GM21723 (cell line): ENCODE measurements at regions not wholly inside any gene's neighbourhood (a gene's known extent, or its start where the extent isn't known, plus 50 kb on each side); places are given as distances from the start of the nearest gene placed in this dataset.
"Not testable (repeated sequence)": the region's sequence is repeated elsewhere in the genome, so short reads cannot be mapped to it uniquely, and the experiment has no call there.

Experiments used
- ATAC-seq: cut with Tn5 transposase; IDR thresholded peaks from one replicate; pipeline ENCODE4 v1.9.1; 2021; ENCODE audit warnings: mild to moderate bottlenecking, moderate library complexity; ENCODE audit not compliant: unreplicated experiment

DNA sequence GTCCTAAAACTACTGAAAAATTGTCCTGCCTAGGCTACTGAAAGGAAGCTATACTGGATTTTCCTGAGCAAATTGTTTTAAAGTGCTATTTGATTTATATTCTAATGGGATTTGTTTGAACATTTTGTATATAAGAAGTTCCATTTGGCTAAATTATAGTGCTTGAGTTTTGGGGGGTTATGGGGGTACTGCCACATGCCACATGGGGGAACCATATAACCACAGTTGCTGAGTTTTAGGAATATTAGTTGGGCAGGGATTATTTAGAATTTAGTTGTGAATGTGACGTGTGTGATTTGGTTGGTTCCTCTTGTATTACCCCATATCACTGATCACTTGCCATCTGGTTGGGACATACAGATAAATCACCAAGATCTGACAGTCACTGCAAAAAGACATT is 224.5 kb upstream of the TAPT1 start:
- ATAC-seq, result no peak

DNA sequence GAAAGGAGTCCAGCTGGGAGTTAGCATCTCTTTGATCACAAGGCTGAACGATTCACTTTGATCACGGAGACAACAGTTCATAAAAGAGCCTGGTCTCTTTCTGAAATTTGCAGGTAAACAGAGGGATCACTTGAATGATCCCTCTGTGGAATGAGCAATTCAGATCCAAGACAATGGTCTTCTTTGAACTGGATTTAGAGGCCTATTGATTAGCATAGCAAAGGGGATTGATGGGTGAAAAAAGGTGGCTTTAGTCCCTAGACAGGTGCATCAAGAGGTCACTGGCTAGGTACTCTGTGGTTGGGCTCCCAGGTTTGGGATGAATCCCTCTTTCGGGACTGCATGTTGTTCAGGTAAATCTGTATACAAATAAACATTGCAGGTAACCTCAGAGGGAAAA is 223.8 kb upstream of the TAPT1 start:
- no peak for ATAC-seq

GRCh38 chr4:16449406-16449805 is 223.1 kb upstream of the TAPT1 start:
- ATAC-seq, result no peak

- ATAC-seq, result no peak
Observed at GRCh38 chr4:16448241-16448840, 222.1 kb upstream of the TAPT1 start.

DNA sequence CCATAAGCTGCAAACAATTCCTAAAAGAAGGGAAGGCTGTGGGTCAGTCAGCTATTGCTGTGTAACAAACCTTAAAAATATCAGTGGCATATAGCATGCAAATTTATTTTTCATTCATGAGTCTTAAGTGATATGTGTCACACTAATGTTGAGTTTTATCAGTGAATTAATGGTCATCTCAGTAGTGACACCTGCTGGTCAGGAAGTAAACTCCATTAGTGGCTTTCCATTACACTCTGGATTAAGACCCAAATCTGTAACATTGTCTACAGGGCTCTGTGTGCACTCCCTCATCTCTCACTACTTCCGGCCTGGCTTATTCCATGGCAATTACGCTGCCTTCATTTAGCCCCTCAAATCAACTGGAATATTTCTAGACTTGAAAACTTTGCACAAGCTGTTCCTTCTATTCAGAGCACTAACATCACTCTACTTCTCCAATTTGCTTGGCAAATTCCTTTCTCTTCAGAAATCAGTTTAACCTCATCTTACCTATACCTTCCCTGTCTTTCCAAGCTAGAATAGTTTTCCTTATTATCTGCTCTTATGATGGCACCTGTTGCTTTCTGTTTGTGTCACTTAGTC is 217.3 kb upstream of the TAPT1 start:
- ATAC-seq, result peak; percentile 73

- no peak for ATAC-seq
Observed at GRCh38 chr4:16442296-16442695, 216.0 kb upstream of the TAPT1 start.

GRCh38 chr4:16439768-16440167 is 213.5 kb upstream of the TAPT1 start:
- ATAC-seq, result no peak

DNA sequence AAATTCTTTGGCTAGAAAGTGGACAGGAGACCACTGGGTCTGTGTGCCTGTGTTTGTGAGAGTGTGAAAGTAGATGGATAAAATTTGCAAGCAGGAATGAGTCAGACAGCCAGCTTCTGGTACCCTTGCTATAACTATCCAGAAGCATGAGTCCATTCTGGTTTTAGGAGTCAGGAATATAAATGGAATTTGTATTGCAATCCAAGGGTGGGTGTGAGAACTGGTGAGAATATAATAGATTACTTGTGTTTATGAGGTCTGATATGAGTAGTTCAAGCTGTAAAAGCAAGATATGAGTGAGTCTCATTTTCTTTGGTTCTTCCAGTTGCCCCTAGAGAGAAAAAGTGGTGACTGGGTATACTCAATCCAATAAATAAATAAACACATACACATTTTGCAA is 212.7 kb upstream of the TAPT1 start:
- no peak for ATAC-seq

DNA sequence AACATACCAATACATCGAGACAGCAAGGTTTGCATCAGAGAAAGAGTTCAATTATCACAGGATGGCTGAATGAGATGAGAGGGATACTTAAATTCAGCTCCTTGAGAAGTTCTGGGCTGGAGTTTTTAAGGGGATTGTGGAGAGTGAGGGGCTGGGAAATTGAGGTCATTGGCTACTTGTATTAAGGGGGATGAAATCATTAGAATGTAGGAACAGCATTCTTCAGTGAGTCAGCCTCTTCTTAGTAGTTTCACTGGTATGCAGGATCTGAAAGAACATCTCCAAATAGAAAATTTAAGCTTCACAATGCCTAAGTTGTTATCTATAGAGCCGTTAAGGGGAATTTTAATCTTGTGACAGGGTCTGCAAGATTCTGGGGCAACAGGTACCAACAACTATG is 211.6 kb upstream of the TAPT1 start:
- no peak for ATAC-seq

DNA sequence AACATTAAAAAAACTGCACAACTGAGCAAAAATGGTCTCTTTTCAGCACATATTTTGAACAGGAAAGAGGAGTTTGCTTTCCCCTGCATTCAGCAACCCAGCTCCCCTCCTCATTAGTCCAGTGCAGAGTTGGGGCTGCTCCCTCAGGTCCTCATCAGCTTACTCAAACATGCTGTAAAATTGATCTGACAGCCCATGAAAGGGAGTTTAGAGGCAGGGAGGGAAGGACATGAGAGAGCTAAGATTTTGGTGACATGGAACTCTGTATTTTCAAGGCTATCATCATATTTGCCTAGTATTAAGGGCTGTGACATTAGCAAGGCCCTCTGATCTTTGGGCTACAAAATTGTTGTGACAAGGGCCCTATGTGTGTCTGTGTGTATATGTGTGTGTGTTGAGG is 205.6 kb upstream of the TAPT1 start:
- no peak for ATAC-seq

DNA sequence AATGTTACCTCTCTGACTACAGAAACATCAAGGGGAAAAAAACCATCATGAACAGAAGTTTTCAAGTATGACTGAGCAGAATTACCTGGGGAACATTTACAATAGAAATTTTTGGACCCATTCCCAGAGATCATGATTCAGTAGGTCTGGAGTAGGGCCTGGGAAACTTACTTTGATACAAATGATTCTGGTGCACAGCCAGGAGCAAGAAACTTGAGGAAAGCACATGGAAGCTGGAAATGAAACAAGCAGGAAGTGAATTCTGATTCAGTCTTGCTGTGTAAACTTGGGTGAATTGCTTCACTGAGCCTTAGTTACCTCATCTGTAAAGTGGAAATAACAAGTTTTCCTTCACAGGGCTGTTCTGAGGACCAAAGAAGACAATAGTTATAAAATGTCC is 192.5 kb upstream of the TAPT1 start:
- no peak for ATAC-seq

- no peak for ATAC-seq
Observed at GRCh38 chr4:16417198-16417597, 190.9 kb upstream of the TAPT1 start.

DNA sequence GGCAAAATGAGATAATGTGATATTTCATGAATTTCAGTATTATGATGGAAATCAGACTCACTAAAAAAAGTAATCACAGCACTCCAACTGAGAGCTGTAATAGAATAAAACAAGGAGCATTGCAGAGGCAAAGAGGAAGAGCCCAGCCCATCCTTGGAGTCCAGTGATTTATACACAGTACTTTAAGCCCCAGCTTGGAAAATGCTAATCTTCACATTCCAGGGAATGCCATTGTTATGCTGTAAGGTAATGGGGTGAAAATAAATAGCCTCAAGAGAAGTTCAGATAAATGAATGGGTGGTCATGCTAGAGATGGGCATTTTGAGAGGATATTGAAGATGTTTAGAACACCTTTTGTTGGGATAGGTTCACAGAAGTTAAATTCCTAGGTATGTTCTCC is 190.3 kb upstream of the TAPT1 start:
- ATAC-seq, result no peak

DNA sequence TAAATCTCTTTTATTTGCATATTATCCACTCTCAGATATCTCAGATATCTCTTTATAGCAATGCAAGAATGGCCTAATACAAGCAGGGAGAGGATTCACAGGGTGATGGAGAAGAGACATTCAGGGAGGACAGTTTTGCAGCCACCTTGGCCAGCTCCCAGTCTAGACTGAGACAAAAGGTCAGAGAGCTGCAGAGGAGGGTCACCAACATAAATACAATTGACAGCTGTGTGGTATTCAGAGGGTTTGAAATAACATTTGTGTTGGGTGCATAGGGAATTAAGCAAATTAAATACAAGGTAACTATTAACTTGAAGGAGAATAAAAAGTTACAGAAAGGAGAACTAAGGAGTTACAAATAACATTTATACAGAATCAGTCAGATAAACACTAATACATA is 189.5 kb upstream of the TAPT1 start:
- ATAC-seq, result no peak

DNA sequence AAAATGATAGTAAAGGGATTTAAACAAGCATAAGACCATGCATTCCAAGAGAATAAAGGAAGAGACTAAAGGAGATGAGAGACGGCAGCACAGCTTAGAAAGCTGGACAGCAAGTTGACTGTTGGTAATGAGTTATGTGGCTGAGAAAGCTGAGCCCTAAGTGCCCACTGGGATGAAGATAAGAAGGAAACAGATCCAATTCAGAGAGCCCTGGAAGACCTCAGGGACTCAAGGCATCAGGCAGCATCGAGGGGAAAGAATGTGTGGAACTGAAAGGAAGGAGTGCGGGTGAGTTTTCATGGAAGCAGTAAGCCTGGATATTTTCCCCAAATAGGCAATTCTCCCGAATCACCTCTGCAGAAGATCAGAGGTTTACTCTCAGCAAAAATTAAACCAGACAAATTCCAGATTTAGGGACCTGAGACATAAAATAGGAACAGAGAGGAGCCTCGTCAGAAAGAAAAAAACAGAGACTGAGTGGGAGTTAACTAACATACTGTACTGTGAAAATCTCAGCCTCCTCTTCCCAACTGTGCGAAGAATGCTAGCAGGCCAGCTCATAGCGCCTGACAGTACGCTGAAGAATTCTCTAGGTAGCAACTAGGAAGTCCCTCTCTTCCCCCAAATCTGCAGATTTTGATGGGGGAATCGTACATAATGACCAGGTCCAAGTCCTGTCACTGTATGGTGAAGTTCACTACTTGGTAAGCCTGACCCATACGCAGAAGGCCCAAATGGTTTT is 187.7 kb upstream of the TAPT1 start:
- no peak for ATAC-seq

- no peak for ATAC-seq
Observed at GRCh38 chr4:16411501-16412085, 185.3 kb upstream of the TAPT1 start.

- ATAC-seq, result not testable (repeated sequence)
Observed at GRCh38 chr4:16393216-16393615, 166.9 kb upstream of the TAPT1 start.

DNA sequence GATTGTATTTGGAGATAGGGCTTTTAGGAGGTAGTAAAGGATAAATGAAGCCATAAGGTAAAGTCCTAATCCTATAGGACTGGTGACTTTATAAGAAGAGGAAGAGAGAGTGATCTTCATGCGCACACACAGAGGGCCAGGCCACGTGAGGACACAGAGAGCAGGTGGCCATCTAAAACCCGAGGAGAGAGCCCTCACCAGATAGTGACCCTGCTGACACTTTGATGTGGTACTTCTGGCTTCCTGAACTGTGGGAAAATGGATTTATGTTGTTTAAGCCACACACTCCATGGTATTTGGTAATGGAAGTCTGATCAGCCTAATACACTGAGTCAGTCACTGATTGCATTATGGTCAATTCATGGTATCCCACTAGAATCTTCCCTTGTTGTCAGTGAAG is 164.9 kb upstream of the TAPT1 start:
- ATAC-seq, result no peak

DNA sequence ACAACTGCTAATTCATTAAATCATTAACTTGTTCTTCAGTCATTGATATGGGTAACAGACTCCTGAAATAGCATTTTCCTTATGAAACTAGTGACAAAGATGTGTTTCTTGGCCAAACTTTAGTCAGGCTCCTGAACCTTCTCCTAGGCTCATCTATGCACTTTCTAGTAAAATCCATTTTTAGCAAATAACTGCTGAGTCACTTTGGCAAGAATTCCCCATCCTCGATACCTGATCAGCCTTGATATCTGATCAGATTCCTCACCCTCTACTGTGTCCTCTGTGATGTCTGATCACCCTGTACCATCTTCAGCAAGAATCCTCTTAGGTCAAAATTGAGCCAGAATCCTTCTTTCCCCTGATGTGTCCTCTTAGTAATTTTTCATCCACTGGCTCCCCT is 161.2 kb upstream of the TAPT1 start:
- no peak for ATAC-seq

DNA sequence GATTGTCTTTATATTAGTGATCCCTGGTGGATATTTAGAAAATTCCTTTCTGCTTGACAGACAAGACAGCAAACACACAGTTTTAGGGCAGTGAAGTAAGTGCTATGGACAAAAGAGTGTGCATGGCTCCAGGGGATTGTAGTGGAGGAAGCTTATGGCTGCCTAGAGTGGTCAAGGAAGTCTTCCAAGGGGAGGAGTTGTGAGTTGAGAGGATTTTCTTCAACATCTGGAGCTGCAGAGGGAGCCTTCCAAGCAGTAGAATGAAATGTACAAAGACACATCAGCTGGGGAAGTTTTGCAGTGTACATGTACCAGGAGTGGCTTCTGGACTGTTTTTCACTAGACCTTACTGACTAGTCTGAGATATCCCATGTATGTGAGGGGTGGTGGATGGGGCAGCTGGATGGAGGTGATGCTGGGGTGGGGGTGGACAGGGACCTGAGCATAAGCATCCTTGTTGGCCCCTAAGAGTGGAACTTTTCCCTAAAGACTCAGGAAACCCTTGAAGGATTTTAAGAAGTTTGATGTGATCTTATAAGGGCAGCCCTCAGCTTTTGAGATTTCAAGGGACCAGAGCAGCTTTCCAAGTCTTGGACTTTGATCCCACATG is 160.5 kb upstream of the TAPT1 start:
- no peak for ATAC-seq

DNA sequence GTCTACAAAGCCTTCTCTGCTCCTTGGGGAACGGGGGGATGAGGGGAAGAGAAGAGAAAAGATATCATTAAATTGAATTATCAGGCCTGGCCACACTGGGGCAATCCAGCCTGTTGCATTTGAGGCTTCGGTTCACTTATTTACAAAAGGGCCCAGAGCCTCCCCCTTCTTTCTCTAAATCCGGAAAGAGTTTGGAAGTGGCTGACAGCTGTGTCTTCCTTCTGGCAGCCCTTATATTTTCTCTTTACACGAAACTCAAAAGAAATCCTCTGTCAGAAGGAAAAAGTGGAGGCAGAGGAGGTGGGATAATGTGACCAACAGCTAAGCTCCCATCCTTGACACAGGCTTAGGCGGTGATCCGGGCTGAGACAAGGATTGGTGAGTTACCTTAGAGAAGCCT is 158.3 kb upstream of the TAPT1 start:
- no peak for ATAC-seq

- no peak for ATAC-seq
Observed at GRCh38 chr4:16382571-16382970, 156.3 kb upstream of the TAPT1 start.
